Endothelial cell of umbilical vein (primary cell): ENCODE measurements at regions not wholly inside any gene's neighbourhood (a gene's known extent, or its start where the extent isn't known, plus 50 kb on each side); places are given as distances from the start of the nearest gene placed in this dataset.
"Not testable (repeated sequence)": the region's sequence is repeated elsewhere in the genome, so short reads cannot be mapped to it uniquely, and the experiment has no call there.

Source experiments
- BruUV-seq: library from RNA; stranded (reverse); fragments of 400-500 nt; replicated peaks from 2 replicates; lab custom pipeline; 2021; lab: Mats Ljungman, UMichigan
- CTCF ChIA-PET: fragments of 300-600, 350-600 bp; sonication (Branson Sonifier 250); formaldehyde crosslinking; loops from one replicate; lab custom pipeline; 2021; ENCODE audit warnings: antibody characterized with exemption, inconsistent platforms; lab: Charles Lee
- POLR2A ChIA-PET: fragments of 300-600, 350-600 bp; sonication (Branson Sonifier 250); formaldehyde crosslinking; loops from one replicate; lab custom pipeline; 2021; ENCODE audit warnings: antibody characterized with exemption, inconsistent platforms; lab: Charles Lee
- DNase-seq: peaks from one replicate; pipeline ENCODE4 v3.0.0-alpha.2; 2011; ENCODE audit warnings: low read depth, low spot score
- FAIRE-seq: peaks from 2 replicates; lab custom pipeline; 2011; peaks lifted over from hg19 to GRCh38; lab: Jason Lieb, UNC
- H2AFZ ChIP-seq: 2 replicates; pipeline ENCODE4 v1.6.0; 2012; ENCODE audit warnings: low read depth, low read length, control low read depth, inconsistent platforms
- H3K27ac ChIP-seq: 2 replicates; pipeline ENCODE4 v1.5.1; 2011; ENCODE audit warnings: low read depth, mild to moderate bottlenecking, control low read depth, low read length, moderate library complexity; ENCODE audit not compliant: insufficient read depth
- H3K27me3 ChIP-seq, 2 experiments: 2 replicates each; pipeline versions ENCODE4 v1.6.0 to v1.6.1; 2011; ENCODE audit warnings: low read length in 2 of 2, mixed read lengths in 1 of 2; ENCODE audit not compliant: control insufficient read depth in 2 of 2, insufficient read depth in 2 of 2
- H3K36me3 ChIP-seq, 2 experiments: 2 replicates in 1 of 2; 3 replicates in 1 of 2; pipeline ENCODE4 v1.5.1; 2011; ENCODE audit warnings: low read length in 2 of 2, mild to moderate bottlenecking in 1 of 2, moderate library complexity in 1 of 2; ENCODE audit not compliant: control insufficient read depth in 2 of 2, insufficient read depth in 2 of 2; ENCODE audit errors: extremely low read depth in 1 of 2
- H3K4me1 ChIP-seq: 3 replicates; pipeline ENCODE4 v1.5.1; 2011; ENCODE audit warnings: mild to moderate bottlenecking, low read length; ENCODE audit not compliant: control insufficient read depth, insufficient read depth; ENCODE audit errors: extremely low read depth
- H3K4me2 ChIP-seq: 2 replicates; pipeline ENCODE4 v1.6.1; 2011; ENCODE audit warnings: low read length, control low read depth, mixed read lengths; ENCODE audit not compliant: insufficient read depth
- H3K4me3 ChIP-seq, 3 experiments: fragments of 200-600 bp in 1 of 3; sonication (generic), shearing (Covaris generic) in 1 of 3; replicated peaks in 1 of 3; 2 replicates each; pipeline ENCODE4 v1.5.1; 2011 to 2016; ENCODE audit warnings: control low read depth in 3 of 3, low read length in 3 of 3, mild to moderate bottlenecking in 2 of 3, inconsistent platforms in 1 of 3, low read depth in 1 of 3, moderate library complexity in 1 of 3; ENCODE audit not compliant: insufficient read depth in 1 of 3
- H3K79me2 ChIP-seq: 2 replicates; pipeline ENCODE4 v1.6.0; 2012; ENCODE audit warnings: low read length, inconsistent platforms; ENCODE audit not compliant: control insufficient read depth, insufficient read depth
- H3K9ac ChIP-seq: replicated peaks from 2 replicates; pipeline ENCODE3; 2011; ENCODE audit warnings: low read length, control low read depth; ENCODE audit not compliant: insufficient read depth; ENCODE audit errors: extremely low read depth
- H3K9me1 ChIP-seq: replicated peaks from 3 replicates; pipeline ENCODE4 v1.6.0; 2011; ENCODE audit warnings: mild to moderate bottlenecking, low read length; ENCODE audit not compliant: control insufficient read depth, insufficient read depth; ENCODE audit errors: extremely low read depth
- H3K9me3 ChIP-seq: replicated peaks from 2 replicates; pipeline ENCODE4 v1.5.1; 2012; ENCODE audit warnings: low read length, inconsistent platforms; ENCODE audit not compliant: control insufficient read depth, insufficient read depth
- H4K20me1 ChIP-seq: replicated peaks from 2 replicates; pipeline ENCODE3; 2011; ENCODE audit warnings: mild to moderate bottlenecking, low read length; ENCODE audit not compliant: control insufficient read depth, insufficient read depth; ENCODE audit errors: extremely low read depth
- dilution Hi-C: fragments of 300-500 bp; cut with MboI; formaldehyde crosslinking; loops from one replicate; pipeline ENCODE4 v1.15.0; 2019; ENCODE audit warnings: low sequenced_read_pairs; ENCODE audit not compliant: extremely low pct_ligation_motif_present
- intact Hi-C: fragments of 100-400 bp; cut with micrococcal nuclease; formaldehyde crosslinking; loops from one replicate; pipeline ENCODE4 v1.10.0; 2022

DNA sequence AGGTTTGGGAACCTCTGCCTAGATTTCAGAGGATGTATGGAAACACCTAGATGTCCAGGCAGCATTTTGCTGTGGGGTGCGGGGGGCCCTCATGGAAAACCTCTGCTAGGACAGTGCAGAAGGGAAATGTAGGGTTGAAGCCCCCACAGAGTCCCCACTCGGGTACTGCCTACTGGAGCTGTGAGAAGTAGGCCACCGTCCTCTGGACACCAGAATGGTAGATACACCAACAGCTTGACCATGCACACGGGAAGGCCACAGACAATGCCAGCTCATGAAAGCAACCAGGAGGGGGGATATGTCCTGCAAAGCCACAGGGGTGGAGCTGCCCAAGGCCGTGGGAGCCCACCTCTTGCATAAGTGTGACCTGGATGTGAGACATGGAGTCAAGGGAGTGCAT is 1336.5 kb downstream of the SPATA31A7 start:
- H3K4me3 ChIP-seq, CTCF ChIA-PET, H3K4me2 ChIP-seq, dilution Hi-C loops, BruUV-seq, H4K20me1 ChIP-seq, POLR2A ChIA-PET, FAIRE-seq, H3K4me1 ChIP-seq, H3K9ac ChIP-seq, H3K27ac ChIP-seq, H3K36me3 ChIP-seq, DNase-seq, H3K9me1 ChIP-seq, H3K27me3 ChIP-seq, intact Hi-C loops, H2AFZ ChIP-seq, H3K79me2 ChIP-seq, H3K9me3 ChIP-seq: not testable (repeated sequence)

GRCh38 chr9:62532162-62532776 is 1342.4 kb downstream of the SPATA31A7 start:
- TSS peak; percentile 56 for BruUV-seq
- H3K9ac ChIP-seq = not testable (repeated sequence)

DNA sequence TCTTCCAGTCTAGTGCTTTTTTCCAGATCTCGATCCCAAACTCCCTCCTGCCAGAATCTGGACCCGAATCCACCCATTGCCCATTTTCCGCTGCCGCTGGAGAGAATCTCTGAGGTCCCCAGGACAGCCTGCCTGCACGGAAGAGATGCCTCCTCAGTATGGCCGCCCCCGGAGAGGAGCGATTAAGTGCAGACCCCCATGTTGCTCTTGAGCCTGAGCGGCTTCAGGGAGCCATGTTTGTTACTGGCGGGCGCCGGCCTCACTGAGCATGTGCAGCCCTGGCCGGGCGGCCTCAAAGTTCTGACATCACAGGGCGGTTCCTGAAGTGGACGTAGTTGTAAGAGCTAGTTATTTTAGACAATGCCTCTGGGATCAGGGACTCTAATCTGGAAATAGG is 1342.9 kb downstream of the SPATA31A7 start:
- FAIRE-seq, H3K9ac ChIP-seq, POLR2A ChIA-PET, H3K27me3 ChIP-seq, H3K4me2 ChIP-seq, DNase-seq, H4K20me1 ChIP-seq, intact Hi-C loops, CTCF ChIA-PET, H3K36me3 ChIP-seq, BruUV-seq, H3K4me1 ChIP-seq, dilution Hi-C loops, H3K9me1 ChIP-seq, H3K27ac ChIP-seq, H2AFZ ChIP-seq, H3K79me2 ChIP-seq, H3K9me3 ChIP-seq: not testable (repeated sequence)
- peak overlapping the region in 1 of 3 experiments; percentile 5 for H3K4me3 ChIP-seq

More at GRCh38 chr9:62532162-62532776, 1342.4 kb downstream of the SPATA31A7 start:
- H3K4me2 ChIP-seq, CTCF ChIA-PET, H2AFZ ChIP-seq, intact Hi-C loops, H3K36me3 ChIP-seq, FAIRE-seq, H3K9me3 ChIP-seq, H3K4me1 ChIP-seq, dilution Hi-C loops, DNase-seq, H3K27me3 ChIP-seq, H3K9me1 ChIP-seq, H4K20me1 ChIP-seq, H3K79me2 ChIP-seq, H3K27ac ChIP-seq, POLR2A ChIA-PET: not testable (repeated sequence)
- peak overlapping the region in 1 of 3 experiments; percentile 32 for H3K4me3 ChIP-seq

DNA sequence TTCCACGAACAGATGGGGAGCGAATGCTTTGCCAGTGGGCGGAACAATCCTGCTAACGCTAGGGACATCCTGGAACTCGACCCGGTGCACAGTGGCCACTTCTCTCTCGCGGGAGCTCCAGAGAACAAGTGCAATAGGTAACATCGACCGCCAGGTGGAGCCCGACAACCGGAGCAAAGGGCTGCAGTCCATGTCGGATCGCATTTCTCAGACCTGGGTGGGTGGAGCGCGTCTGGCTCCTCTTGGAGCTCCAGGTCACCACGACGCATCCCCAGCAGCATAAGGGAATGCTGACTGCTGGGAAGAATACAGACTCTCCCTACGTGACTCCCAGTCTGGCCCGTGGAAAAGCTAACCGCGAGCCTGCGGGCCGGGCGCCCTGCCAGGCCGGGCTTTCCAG is 1360.7 kb downstream of the SPATA31A7 start:
- not testable (repeated sequence) for BruUV-seq

More for the DNA sequence above, 1360.7 kb downstream of the SPATA31A7 start:
- H3K4me2 ChIP-seq, intact Hi-C loops, H3K4me1 ChIP-seq, POLR2A ChIA-PET, H3K9me3 ChIP-seq, CTCF ChIA-PET, DNase-seq, H3K36me3 ChIP-seq, H3K9ac ChIP-seq, H3K4me3 ChIP-seq, H3K27ac ChIP-seq, H2AFZ ChIP-seq, H4K20me1 ChIP-seq, dilution Hi-C loops, H3K27me3 ChIP-seq, H3K79me2 ChIP-seq, H3K9me1 ChIP-seq: not testable (repeated sequence)
- peak; percentile 70 for FAIRE-seq
